Activated CD4-positive, alpha-beta T cell treated with anti-CD3 and anti-CD28 coated beads, Interleukin-2, Interleukin-4, amounts not matched to agents 100 ng/mL and 50 ng/mL, durations not matched to agents 16 hours and 8 hours (primary cell): ENCODE measurements at regions not wholly inside any gene's neighbourhood (a gene's known extent, or its start where the extent isn't known, plus 50 kb on each side); places are given as distances from the start of the nearest gene placed in this dataset.

Experiments used
- DNase-seq: peaks from one replicate; pipeline ENCODE4 v3.0.0-alpha.2; 2020; ENCODE audit warnings: low spot score

DNA sequence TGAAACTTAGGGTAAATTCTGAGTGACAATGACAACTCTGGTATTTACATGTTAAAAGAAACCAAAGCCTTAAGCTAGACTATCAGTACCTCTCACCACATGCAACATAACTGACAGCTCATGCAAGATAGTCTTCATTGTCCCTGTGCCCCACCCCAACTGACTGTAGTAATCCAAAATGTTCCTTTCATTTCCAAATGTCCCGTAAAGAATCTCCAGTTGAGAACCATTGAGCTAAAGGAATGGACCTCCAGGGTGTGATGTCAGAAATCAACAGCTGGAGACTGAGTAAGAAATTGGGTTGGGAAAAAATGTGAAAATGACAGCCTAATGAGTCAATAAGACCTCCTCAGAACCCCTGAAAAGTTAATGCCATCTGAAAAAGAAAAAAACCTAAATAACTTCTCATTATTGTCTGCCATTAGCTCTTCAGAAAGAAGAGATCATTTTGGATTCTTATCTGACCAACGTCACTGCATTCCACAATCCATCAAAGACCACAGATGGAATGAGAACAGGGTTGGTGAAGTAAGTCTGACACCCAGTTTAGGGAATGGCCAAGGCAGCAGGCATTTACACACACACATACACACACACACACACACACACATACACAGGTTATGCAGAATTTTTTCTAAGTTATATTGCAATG lies 51.7 kb upstream of the ACVR2A start:
- DNase-seq = no peak

- no peak for DNase-seq
Measured at GRCh38 chr2:147790580-147790979, 54.2 kb upstream of the ACVR2A start.

DNA sequence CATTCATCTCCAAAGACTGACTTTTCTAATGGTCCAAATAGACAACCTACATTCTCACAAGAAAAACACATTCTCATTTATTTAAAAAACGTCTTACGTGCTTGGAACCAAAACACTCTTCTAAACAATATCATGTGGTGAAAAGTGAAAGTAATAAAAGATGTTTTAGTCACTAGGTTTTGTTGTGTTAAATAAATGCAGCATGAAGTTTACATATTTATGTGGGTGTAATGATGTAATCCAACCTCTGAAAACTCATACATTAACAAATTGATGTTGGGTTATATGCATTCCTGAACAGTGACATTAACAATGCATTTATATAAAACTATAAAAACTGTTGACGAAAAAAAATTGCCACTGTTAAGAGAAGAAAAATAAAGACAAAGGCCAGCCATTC lies 55.1 kb upstream of the ACVR2A start:
- no peak for DNase-seq

DNA sequence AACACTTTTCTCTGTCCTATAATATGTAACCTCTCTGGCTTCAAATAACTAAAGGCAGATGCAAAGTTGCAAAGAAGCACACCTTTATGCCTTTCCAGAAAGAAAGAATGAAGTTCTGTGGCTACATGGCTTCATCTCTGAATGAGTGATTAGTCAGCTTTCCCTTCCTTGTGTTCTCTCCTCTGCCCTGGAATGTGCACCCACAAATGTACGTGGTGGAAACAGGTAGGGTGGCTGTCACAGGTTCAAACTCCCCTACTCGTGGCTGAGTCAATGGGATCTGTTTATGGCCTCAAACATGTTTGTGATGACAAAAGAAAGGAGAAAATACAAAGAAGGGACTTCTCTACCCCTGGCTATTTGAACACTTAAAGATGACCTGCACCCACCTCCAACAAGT lies 55.5 kb upstream of the ACVR2A start:
- no peak for DNase-seq

DNA sequence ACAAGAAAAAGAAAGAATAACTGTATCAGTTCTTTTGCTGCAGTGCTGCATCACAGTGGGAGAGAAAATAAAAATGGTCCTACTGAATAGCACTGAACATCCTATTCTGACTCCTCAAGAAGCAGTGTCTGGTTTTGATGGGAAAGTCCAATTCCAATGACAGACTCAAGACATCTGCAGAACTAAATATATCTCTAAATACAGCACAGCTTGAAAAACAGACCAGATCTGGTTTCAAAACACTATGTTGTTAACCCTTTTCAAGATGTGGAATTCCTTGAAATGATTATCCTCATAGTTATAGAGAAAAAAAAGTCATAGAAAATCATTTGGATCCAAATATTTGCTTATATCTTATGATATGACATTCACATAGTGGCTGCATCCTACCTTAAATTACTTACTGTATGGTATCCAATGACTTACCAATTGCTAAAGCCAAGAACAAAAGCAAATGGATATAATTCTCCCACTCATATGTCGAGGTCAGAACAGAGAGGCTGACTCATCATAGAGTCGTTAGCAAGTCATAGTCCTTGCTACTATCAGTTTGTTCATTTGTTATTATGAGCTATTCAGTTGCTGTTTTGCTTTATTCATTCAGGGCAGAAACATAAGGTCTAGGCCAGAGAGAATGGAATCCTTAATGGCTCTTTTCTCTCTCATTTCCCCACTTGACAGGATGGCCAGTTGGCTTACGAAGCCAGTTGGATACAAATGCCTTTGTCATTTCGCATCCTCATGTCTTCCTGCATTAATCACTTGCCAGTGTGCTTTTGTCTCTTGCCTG lies 62.5 kb upstream of the ACVR2A start:
- no peak for DNase-seq

- DNase-seq = no peak
Measured at GRCh38 chr2:147779440-147779839, 65.4 kb upstream of the ACVR2A start.

DNA sequence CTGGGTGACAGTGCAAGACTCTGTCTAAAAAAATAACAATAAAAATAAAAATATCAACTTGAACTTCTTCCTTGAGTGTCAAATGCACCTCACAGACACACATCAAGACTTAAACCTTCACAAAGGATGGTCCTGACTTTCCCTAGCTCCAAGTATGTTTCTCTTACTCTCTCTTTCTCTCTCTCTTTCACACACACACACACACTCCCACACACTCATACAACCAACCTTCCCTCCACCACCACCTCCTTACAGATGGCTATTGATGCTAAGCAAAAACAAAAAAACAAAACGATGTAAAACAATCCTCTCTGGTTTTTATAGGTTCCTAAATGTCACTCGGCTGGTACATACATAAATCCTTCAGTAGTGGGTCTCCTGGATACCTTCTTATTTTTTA lies 67.4 kb upstream of the ACVR2A start:
- no peak for DNase-seq

DNA sequence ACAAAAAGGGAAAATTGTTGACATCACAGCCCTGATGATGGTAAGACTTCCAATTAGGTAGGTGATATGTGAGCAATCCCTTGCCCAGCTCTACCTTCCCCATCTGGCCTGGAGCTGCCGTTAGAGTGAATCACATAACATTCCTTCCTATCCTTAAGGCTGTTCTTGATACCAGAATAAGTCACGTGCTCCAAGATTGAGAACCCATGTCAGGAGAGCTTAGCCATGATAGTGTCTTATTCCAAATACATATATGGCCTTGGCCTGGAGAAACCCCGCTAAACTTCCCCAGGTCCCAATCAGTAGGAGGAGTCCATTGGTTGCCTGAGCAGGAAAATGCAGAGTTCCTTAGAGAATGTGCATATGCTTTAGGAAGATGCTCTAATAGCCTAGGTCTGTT lies 70.0 kb upstream of the ACVR2A start:
- DNase-seq = no peak

- no peak for DNase-seq
Measured at GRCh38 chr2:147773479-147773878, 71.3 kb upstream of the ACVR2A start.

DNA sequence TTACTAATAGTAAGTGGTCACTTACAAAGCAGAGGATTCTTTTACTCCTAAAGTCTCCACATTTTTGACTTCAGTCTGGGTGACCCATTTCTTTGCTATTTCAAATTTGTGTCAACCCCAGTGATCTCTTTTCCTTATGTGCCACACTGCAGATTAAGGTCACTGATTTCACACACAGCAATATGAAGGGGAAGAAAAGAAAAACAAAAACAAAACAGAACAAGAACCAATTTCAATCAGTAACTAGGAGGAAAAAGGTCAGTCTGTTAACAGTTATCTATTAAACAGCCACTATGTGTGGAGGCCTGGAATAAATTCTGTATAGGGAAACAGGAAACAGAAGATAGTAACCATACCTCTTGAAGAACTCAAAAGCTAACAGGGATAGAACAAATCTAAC lies 72.0 kb upstream of the ACVR2A start:
- DNase-seq = no peak

GRCh38 chr2:147763861-147764260 lies 81.0 kb upstream of the ACVR2A start:
- DNase-seq = no peak

DNA sequence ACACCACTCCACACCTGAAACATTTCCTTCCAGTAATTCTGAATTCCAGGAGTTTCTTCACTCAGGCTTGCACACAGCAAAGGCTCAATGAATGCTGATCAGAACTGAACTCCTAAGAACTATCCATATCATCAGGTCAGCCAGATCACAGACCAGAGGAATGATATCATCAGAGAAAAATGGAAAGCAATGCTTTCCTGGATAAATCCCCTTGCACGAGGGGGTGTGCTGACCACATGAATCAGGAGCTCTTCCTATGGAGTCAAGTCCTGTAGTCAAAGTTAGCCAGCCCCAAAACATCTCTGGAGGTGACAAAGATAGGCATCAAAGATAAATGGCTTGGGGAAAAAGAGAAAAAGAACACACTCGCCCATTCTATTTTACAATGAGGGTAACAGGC lies 83.8 kb upstream of the ACVR2A start:
- DNase-seq = no peak

DNA sequence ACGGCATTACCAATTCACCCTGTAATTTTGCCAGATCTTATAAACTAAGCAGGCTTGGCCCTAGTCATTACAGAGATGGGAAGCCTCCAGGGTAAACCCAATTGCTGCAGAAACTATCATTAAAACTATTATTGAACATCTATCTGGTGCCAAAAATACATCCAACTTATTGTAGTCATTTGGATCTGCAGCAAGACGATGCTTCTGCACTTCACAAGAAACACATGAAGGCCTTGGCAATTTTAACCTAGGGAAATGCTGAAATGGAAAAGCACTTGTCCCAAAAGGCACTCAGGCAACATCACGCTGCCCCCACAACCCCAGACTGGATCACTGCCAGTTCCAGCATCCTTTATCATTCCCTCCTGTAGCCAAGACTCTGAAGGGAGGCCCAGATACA lies 85.3 kb upstream of the ACVR2A start:
- DNase-seq = no peak

- DNase-seq = no peak
Measured at GRCh38 chr2:147758821-147759220, 86.0 kb upstream of the ACVR2A start.

DNA sequence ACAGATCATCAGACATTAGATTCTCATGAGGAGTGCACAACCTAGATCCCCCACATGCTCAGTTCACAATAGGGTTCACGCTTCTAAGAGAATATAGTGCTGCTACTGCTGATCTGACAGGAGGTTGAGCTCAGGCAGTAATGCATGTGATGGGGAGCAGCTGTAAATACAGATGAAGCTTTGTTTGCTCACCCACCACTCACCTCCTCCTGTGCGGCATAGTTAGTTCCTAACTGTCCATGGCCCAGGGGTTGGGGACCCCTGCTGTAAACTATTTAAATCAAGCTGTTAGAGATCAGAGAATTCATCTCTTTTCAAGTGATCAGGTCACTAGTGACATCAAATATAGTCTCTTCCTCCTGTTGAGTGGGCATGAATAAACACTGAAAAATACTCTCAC lies 88.8 kb upstream of the ACVR2A start:
- DNase-seq = no peak

- DNase-seq = no peak
Measured at GRCh38 chr2:147740211-147740927, 104.5 kb upstream of the ACVR2A start.

- DNase-seq = no peak
Measured at GRCh38 chr2:147739508-147739907, 105.3 kb upstream of the ACVR2A start.

GRCh38 chr2:147718831-147719230 lies 126.0 kb upstream of the ACVR2A start:
- no peak for DNase-seq

DNA sequence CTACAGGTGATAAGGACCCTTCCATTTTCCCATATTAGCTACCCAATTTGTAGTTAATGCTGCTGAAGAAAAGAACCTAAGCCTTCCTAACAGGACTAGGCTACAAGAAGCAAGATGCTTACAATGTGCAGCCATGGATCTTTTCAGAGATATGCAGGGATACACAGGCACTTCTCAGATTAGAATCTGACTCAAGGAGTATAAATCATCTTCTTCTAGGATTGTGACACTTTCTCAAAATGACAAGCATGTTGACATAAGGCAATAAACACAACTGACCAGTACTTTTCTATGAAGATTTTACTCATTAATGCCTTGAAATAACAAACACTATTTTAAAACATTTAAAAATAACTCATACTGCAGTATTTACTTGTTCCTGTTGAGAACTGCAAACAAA lies 127.9 kb upstream of the ACVR2A start:
- DNase-seq = no peak

- DNase-seq = no peak
Measured at GRCh38 chr2:147715807-147716206, 129.0 kb upstream of the ACVR2A start.

DNA sequence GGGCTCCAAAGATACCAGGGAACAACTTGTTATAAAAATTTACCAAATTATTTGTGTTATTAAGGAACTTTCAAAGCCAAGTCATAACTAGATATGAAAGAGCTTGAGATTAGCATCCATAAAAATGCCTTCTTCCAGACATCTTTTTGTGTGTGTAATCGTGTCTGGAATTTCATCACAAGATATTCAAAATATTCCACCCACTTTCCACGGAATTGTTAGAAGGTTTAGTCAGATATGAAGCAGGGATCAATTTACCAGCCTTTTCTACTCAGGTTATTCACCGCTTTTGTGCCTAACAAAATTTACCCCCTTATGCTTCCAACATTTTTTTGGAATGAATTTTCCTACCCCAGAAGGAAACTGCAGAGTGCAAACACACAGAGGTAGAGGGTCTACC lies 130.2 kb upstream of the ACVR2A start:
- no peak for DNase-seq

- DNase-seq = no peak
Measured at GRCh38 chr2:147713349-147713748, 131.5 kb upstream of the ACVR2A start.

- DNase-seq = no peak
Measured at GRCh38 chr2:147712051-147712450, 132.8 kb upstream of the ACVR2A start.
